SIG-M5 treated with dmso at 0.1 percent for 504 hours (cell line): ENCODE measurements at regions not wholly inside any gene's neighbourhood (a gene's known extent, or its start where the extent isn't known, plus 50 kb on each side); places are given as distances from the start of the nearest gene placed in this dataset.
"Not testable (repeated sequence)": the region's sequence is repeated elsewhere in the genome, so short reads cannot be mapped to it uniquely, and the experiment has no call there.

Experiments
- DNase-seq: peaks from one replicate; lab custom pipeline; 2025; ENCODE audit not compliant: unreplicated experiment; lab: John Stamatoyannopoulos, UW

GRCh38 chr17:30731210-30732132, 93.0 kb downstream of the CRLF3 start:
- DNase-seq: peak; percentile 52

DNA sequence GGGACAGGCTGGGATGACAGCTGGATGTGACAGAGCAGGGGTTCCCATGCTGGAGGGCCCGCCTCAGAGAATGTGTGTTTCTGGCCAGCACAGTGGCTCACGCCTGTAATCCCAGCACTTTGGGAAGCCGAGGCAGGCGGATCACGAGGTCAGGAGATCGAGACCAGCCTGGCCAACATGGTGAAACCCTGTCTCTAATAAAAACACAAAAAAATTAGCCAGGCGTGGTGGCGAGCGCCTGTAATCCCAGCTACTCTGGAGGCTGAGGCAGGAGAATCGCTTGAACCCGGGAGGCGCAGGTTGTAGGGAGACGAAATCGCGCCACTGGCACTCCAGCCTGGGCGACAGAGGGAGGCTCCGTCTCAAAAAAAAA, 93.7 kb downstream of the CRLF3 start:
- not testable (repeated sequence) for DNase-seq

- DNase-seq: not testable (repeated sequence)
These were observed 94.2 kb downstream of the CRLF3 start for GRCh38 chr17:30730171-30730836.

DNA sequence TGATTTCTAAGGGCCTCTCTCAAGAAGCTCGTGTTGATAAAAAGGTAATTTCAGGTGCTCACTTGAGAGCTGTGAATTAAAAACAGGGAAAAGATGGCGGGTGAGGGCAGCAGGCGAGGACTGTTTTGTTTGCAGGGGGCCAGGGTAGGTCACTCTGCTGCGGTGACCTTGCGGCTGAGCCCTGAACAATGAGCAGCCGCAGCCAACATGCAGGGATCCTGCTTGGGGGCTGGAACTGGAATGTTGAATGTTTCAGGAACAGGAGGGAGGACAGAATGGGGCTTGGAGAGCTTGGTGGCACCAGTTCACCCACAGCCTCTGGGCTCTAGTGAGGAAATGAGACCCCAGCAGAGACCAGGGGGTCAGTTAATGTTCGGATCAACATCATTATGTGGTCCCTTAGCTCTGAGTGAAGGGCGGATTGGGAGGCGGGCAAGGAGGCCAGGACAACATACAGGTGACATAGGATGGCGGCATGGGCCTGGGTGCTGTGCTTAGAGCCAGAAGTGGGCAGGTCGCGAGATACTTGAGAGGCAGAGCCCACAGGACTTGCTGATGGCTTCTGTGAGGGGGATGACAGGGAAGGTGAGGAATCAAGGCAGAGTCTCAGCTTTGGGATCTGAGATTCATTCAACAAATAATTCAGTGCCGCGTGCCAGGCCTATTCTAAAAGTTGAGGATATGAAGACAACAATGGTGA, 94.9 kb downstream of the CRLF3 start:
- not testable (repeated sequence) for DNase-seq

GRCh38 chr17:30727517-30727916, 97.0 kb downstream of the CRLF3 start:
- DNase-seq: not testable (repeated sequence)

DNA sequence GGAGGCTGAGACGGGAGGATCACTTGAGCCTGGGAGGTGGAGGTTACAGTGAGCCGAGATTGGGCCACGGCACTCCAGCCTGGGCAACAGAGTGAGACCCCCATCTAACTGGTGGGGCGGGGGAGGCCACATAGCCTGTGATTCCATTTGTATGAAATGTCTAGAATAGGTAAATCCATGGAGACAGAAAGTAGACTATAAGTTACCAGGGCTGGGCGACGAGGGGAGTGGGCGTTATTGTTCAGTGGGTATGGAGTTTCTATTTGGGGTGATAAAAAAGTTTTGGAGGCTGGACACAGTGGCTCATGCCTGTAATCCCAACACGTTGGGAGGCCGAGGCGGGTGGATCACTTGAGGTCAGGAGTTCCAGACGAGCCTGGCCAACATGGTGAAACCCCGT, 97.8 kb downstream of the CRLF3 start:
- not testable (repeated sequence) for DNase-seq

DNA sequence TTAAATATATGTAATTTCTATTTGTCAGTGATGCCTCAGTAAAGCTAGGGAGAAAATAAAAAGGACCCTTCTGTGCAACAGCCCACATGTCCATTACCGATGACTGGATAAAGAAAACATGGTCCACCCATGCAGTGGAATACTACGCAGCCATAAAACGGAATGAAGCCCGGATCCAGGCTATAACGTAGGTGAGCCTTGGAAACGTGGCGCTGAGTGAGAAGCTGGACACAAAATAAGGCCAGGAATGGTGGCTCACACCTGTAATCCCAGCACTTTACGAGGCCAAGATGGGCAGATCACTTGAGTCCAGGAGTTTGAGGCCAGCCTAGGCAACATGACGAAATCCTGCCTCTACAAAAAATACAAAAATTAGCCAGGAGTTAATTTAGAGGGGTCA, 98.2 kb downstream of the CRLF3 start:
- DNase-seq: not testable (repeated sequence)

GRCh38 chr17:30724034-30724650, 100.3 kb downstream of the CRLF3 start:
- DNase-seq: not testable (repeated sequence)

GRCh38 chr17:30722114-30722780, 102.2 kb downstream of the CRLF3 start:
- DNase-seq: not testable (repeated sequence)

DNA sequence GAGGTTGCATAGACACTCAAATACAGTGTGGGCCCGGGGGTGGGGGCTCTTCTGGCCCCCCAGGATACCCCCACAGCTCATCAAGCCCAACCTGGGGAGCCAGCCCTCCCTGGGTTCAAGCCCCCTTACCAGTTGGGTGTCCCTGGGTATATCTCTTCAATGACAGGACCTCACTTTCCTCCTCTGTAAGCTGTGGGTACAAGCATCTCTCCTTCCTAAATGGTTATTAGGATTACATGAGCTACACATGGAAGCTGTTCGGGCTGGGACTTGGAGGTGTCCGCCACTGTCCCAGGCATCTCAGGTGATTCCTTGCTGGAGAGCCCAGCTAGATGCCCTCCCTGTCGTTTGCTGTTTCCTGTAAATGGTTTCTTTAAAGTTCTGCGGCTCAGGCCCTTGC, 103.5 kb downstream of the CRLF3 start:
- DNase-seq: not testable (repeated sequence)

GRCh38 chr17:30720013-30720471, 104.5 kb downstream of the CRLF3 start:
- DNase-seq: no peak

DNA sequence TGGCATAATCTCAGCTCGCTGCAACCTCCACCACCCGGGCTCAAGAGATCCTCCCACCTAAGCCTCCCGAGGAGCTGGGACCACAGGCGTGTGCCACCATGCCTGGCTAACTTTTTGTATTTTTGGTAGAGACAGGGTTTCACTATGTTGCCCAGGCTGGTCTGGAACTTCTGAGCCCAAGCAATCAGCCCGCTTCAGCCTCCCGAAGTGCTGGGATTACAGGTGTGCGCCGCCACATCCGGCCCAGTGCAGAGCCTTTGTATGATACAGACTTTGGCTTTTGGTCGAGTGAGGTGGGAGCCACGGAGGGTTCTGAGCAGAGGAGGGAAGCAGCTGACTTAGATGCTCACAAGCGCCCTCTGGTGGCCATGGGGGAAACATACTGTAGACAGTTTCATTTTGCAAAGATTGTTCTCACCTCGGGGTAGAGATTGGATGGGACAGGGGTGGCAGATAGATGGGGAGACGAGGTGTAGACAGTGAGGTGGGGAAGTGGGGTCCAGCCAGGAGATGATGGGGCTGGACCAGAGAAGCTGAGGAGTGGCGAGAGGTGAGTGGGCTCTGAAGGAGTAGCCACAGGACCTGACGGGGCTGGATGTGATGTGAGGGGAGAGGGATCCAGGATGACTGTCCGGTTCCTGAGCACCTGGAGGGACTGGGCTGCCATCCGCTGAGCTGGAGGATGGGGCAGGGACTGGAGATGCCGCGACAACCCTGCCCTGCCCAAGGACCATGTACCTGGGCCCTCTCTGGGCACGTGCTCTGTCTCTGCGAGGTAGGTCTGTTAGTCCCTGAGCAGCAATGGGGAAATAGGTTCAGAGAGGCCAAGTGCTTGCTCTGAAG, 105.1 kb downstream of the CRLF3 start:
- DNase-seq: peak; percentile 28

GRCh38 chr17:30718691-30719090, 105.8 kb downstream of the CRLF3 start:
- DNase-seq: not testable (repeated sequence)

GRCh38 chr17:30718099-30718447, 106.4 kb downstream of the CRLF3 start:
- DNase-seq: not testable (repeated sequence)

GRCh38 chr17:30717291-30718098, 107.0 kb downstream of the CRLF3 start:
- DNase-seq: no peak

GRCh38 chr17:30716461-30717290, 107.8 kb downstream of the CRLF3 start:
- no peak for DNase-seq

GRCh38 chr17:30714825-30715622, 109.5 kb downstream of the CRLF3 start:
- peak; percentile 36 for DNase-seq
